Liver (tissue), 8 donors: ENCODE measurements at regions not wholly inside any gene's neighbourhood (a gene's known extent, or its start where the extent isn't known, plus 50 kb on each side); places are given as distances from the start of the nearest gene placed in this dataset.

Experiments
- DNase-seq: peaks from one replicate; pipeline ENCODE4 v3.0.0-alpha.2; 2017; ENCODE audit warnings: low spot score
- H3K27ac ChIP-seq, 2 donors: one replicate each; pipeline ENCODE4 v1.7.0; 2013; ENCODE audit warnings: inconsistent platforms in 2 of 2, low read length in 2 of 2, control low read depth in 1 of 2, low read depth in 1 of 2, mild to moderate bottlenecking in 1 of 2
- H3K27me3 ChIP-seq, 4 donors: one replicate each; pipeline versions ENCODE4 v1.6.1 to v1.7.0; 2013; ENCODE audit warnings: low read length in 3 of 4, inconsistent platforms in 1 of 4, mild to moderate bottlenecking in 1 of 4, moderate library complexity in 1 of 4; ENCODE audit not compliant: control insufficient read depth in 4 of 4, insufficient read depth in 4 of 4
- H3K36me3 ChIP-seq, 4 donors: one replicate each; pipeline versions ENCODE4 v1.6.1 to v1.7.0; 2013; ENCODE audit warnings: low read length in 3 of 4, mild to moderate bottlenecking in 3 of 4, low read depth in 1 of 4, moderate library complexity in 1 of 4; ENCODE audit not compliant: control insufficient read depth in 4 of 4, insufficient read depth in 3 of 4
- H3K4me1 ChIP-seq, 4 donors: one replicate each; pipeline versions ENCODE4 v1.6.1 to v1.7.0; 2013; ENCODE audit warnings: low read length in 3 of 4, mild to moderate bottlenecking in 3 of 4, moderate library complexity in 1 of 4; ENCODE audit not compliant: control insufficient read depth in 4 of 4, insufficient read depth in 4 of 4
- H3K4me3 ChIP-seq, 3 donors: one replicate each; pipeline versions ENCODE4 v1.6.1 to v1.7.0; 2013; ENCODE audit warnings: low read length in 3 of 3, control low read depth in 1 of 3, low read depth in 1 of 3, mild to moderate bottlenecking in 1 of 3
- H3K9ac ChIP-seq, 2 donors: one replicate each; pipeline ENCODE4 v1.7.0; 2013; ENCODE audit warnings: low read length in 2 of 2, mild to moderate bottlenecking in 2 of 2, moderate library complexity in 2 of 2, control low read depth in 1 of 2, low read depth in 1 of 2
- H3K9me3 ChIP-seq, 4 donors: one replicate each; pipeline versions ENCODE4 v1.6.1 to v1.7.0; 2013; ENCODE audit warnings: low read length in 3 of 4; ENCODE audit not compliant: control insufficient read depth in 4 of 4
- ATF3 ChIP-seq: IDR thresholded peaks from 2 replicates; pipeline ENCODE4 v1.6.1; 2016; ENCODE audit warnings: antibody characterized with exemption
- EGR1 ChIP-seq, 2 donors: IDR thresholded peaks; 2 replicates each; pipeline ENCODE4 v1.6.1; 2016 to 2018; ENCODE audit warnings: antibody characterized with exemption in 2 of 2, low read depth in 2 of 2
- FOXA1 ChIP-seq: IDR thresholded peaks from 2 replicates; pipeline ENCODE4 v1.6.1; 2016; ENCODE audit warnings: antibody characterized with exemption
- FOXA2 ChIP-seq: IDR thresholded peaks from 2 replicates; pipeline ENCODE4 v1.6.1; 2016; ENCODE audit warnings: antibody characterized with exemption
- GABPA ChIP-seq, 2 donors: IDR thresholded peaks in 1 of 2; conservative IDR thresholded peaks in 1 of 2; 2 replicates each; pipeline ENCODE4 v1.6.1; 2016; ENCODE audit warnings: antibody characterized with exemption in 2 of 2, mild to moderate bottlenecking in 1 of 2, moderate library complexity in 1 of 2
- HNF4A ChIP-seq, 2 donors: conservative IDR thresholded peaks; 2 replicates each; pipeline ENCODE4 v1.6.1; 2016; ENCODE audit warnings: antibody characterized with exemption in 2 of 2, mild to moderate bottlenecking in 2 of 2
- HNF4G ChIP-seq: IDR thresholded peaks from 2 replicates; pipeline ENCODE4 v1.6.1; 2016; ENCODE audit warnings: antibody characterized with exemption
- JUND ChIP-seq, 2 donors: IDR thresholded peaks; 2 replicates each; pipeline ENCODE4 v1.6.1; 2016; ENCODE audit warnings: antibody characterized with exemption in 2 of 2
- MAX ChIP-seq: IDR thresholded peaks from 2 replicates; pipeline ENCODE4 v1.6.1; 2016; ENCODE audit warnings: antibody characterized with exemption
- NR2F2 ChIP-seq: IDR thresholded peaks from 2 replicates; pipeline ENCODE4 v1.6.1; 2016; ENCODE audit warnings: antibody characterized with exemption
- RAD21 ChIP-seq, 2 donors: IDR thresholded peaks; 2 replicates each; pipeline ENCODE4 v1.6.1; 2016; ENCODE audit warnings: antibody characterized with exemption in 2 of 2, mild to moderate bottlenecking in 2 of 2
- RXRA ChIP-seq, 2 donors: IDR thresholded peaks; 2 replicates each; pipeline ENCODE4 v1.6.1; 2017 to 2018; ENCODE audit warnings: antibody characterized with exemption in 2 of 2, mild to moderate bottlenecking in 1 of 2
- SP1 ChIP-seq: IDR thresholded peaks from 2 replicates; pipeline ENCODE4 v1.6.1; 2018; ENCODE audit warnings: antibody characterized with exemption, mild to moderate bottlenecking
- TAF1 ChIP-seq: conservative IDR thresholded peaks from 2 replicates; pipeline ENCODE4 v1.6.1; 2016; ENCODE audit warnings: antibody characterized with exemption, mild to moderate bottlenecking
- YY1 ChIP-seq: IDR thresholded peaks from 2 replicates; pipeline ENCODE4 v1.6.1; 2016; ENCODE audit warnings: antibody characterized with exemption, mild to moderate bottlenecking
- WGBS: extraction: QIAGEN DNeasy Blood & Tissue Kit; methylation state at CpG from one replicate; pipeline ENCODE4 v1.1.7; 2013; 5-methylcytosine and 5-hydroxymethylcytosine counted together
- TF ChIP-seq, protein P1 (sequence below): IDR thresholded peaks from 2 replicates; pipeline ENCODE4 v1.6.1; 2016; ENCODE audit warnings: antibody characterized with exemption, mild to moderate bottlenecking
- TF ChIP-seq, protein P2 (sequence below): IDR thresholded peaks from 2 replicates; pipeline ENCODE4 v1.6.1; 2016; ENCODE audit warnings: antibody characterized with exemption
- TF ChIP-seq, protein P3 (sequence below): fragments of 150-350 bp; IDR thresholded peaks from 2 replicates; pipeline ENCODE4 v1.5.1; 2017; ENCODE audit warnings: improper control_type of control experiment, low read depth, low read length; ENCODE audit not compliant: missing input control
- donor health status: healthy.
- donor health status: healthy.
- donor health status: healthy.
- donor health status: healthy.
- donor health status: healthy.

GRCh38 chr6:79394690-79395089 is 142.5 kb downstream of the LCA5 start:
- no peak overlapping the region for H3K27ac ChIP-seq
- H3K4me3 ChIP-seq: no peak overlapping the region
- TF ChIP-seq HNF4G (no peak), FOXA2 (no peak), FOXA1 (no peak), RXRA (IDR thresholded peaks at IDR 0.05) (no peak), EGR1 (IDR thresholded peaks at IDR 0.05; ENCODE audit: low read depth in 2 of 2) (no peak)
- TF ChIP-seq, protein P1, sequence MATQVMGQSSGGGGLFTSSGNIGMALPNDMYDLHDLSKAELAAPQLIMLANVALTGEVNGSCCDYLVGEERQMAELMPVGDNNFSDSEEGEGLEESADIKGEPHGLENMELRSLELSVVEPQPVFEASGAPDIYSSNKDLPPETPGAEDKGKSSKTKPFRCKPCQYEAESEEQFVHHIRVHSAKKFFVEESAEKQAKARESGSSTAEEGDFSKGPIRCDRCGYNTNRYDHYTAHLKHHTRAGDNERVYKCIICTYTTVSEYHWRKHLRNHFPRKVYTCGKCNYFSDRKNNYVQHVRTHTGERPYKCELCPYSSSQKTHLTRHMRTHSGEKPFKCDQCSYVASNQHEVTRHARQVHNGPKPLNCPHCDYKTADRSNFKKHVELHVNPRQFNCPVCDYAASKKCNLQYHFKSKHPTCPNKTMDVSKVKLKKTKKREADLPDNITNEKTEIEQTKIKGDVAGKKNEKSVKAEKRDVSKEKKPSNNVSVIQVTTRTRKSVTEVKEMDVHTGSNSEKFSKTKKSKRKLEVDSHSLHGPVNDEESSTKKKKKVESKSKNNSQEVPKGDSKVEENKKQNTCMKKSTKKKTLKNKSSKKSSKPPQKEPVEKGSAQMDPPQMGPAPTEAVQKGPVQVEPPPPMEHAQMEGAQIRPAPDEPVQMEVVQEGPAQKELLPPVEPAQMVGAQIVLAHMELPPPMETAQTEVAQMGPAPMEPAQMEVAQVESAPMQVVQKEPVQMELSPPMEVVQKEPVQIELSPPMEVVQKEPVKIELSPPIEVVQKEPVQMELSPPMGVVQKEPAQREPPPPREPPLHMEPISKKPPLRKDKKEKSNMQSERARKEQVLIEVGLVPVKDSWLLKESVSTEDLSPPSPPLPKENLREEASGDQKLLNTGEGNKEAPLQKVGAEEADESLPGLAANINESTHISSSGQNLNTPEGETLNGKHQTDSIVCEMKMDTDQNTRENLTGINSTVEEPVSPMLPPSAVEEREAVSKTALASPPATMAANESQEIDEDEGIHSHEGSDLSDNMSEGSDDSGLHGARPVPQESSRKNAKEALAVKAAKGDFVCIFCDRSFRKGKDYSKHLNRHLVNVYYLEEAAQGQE: no peak
- H3K36me3 ChIP-seq: no peaks in the 10 kb centered on the region
- no peaks in the 10 kb centered on the region for H3K9me3 ChIP-seq
- no peaks in the 10 kb centered on the region for H3K4me1 ChIP-seq
- H3K9ac ChIP-seq: no peak overlapping the region
- WGBS: 92% methylated on average over 3 of the region's 3 CpGs
- H3K27me3 ChIP-seq: no peaks in the 10 kb centered on the region
- DNase-seq: no peak

GRCh38 chr6:79392094-79392493 is 145.1 kb downstream of the LCA5 start:
- Histone ChIP-seq H3K4me3 (no peak overlapping the region), H3K4me1 (no peaks in the 10 kb centered on the region), H3K36me3 (no peaks in the 10 kb centered on the region), H3K27me3 (no peaks in the 10 kb centered on the region), H3K9ac (no peak overlapping the region), H3K27ac (no peak overlapping the region), H3K9me3 (no peaks in the 10 kb centered on the region)
- no peak for DNase-seq
- over 99% methylated on average over 3 of the region's 3 CpGs for WGBS
- TF ChIP-seq HNF4G (no peak), FOXA2 (no peak), EGR1 (IDR thresholded peaks at IDR 0.05; ENCODE audit: low read depth in 2 of 2) (no peak), SP1 (no peak), HNF4A (conservative IDR thresholded peaks at IDR 0.05) (no peak), MAX (no peak), ATF3 (no peak), FOXA1 (no peak), NR2F2 (no peak), TAF1 (no peak), JUND (IDR thresholded peaks at IDR 0.05) (no peak), YY1 (no peak), RAD21 (IDR thresholded peaks at IDR 0.05) (no peak), GABPA (IDR thresholded peaks at IDR 0.05 in 1 of 2, conservative IDR thresholded peaks at IDR 0.05 in 1 of 2) (no peak), RXRA (IDR thresholded peaks at IDR 0.05) (no peak)
- TF ChIP-seq, protein P2, sequence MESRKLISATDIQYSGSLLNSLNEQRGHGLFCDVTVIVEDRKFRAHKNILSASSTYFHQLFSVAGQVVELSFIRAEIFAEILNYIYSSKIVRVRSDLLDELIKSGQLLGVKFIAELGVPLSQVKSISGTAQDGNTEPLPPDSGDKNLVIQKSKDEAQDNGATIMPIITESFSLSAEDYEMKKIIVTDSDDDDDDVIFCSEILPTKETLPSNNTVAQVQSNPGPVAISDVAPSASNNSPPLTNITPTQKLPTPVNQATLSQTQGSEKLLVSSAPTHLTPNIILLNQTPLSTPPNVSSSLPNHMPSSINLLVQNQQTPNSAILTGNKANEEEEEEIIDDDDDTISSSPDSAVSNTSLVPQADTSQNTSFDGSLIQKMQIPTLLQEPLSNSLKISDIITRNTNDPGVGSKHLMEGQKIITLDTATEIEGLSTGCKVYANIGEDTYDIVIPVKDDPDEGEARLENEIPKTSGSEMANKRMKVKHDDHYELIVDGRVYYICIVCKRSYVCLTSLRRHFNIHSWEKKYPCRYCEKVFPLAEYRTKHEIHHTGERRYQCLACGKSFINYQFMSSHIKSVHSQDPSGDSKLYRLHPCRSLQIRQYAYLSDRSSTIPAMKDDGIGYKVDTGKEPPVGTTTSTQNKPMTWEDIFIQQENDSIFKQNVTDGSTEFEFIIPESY: no peak
- TF ChIP-seq, protein P3, sequence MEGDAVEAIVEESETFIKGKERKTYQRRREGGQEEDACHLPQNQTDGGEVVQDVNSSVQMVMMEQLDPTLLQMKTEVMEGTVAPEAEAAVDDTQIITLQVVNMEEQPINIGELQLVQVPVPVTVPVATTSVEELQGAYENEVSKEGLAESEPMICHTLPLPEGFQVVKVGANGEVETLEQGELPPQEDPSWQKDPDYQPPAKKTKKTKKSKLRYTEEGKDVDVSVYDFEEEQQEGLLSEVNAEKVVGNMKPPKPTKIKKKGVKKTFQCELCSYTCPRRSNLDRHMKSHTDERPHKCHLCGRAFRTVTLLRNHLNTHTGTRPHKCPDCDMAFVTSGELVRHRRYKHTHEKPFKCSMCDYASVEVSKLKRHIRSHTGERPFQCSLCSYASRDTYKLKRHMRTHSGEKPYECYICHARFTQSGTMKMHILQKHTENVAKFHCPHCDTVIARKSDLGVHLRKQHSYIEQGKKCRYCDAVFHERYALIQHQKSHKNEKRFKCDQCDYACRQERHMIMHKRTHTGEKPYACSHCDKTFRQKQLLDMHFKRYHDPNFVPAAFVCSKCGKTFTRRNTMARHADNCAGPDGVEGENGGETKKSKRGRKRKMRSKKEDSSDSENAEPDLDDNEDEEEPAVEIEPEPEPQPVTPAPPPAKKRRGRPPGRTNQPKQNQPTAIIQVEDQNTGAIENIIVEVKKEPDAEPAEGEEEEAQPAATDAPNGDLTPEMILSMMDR: no peak
- TF ChIP-seq, protein P1: no peak
